RWPE1 (cell line): ENCODE measurements at regions not wholly inside any gene's neighbourhood (a gene's known extent, or its start where the extent isn't known, plus 50 kb on each side); places are given as distances from the start of the nearest gene placed in this dataset.

Experiments used
- CTCF ChIA-PET: fragments of 350-600 bp; sonication (Branson Sonifier 250); formaldehyde crosslinking; extraction: SDS; loops from one replicate; lab custom pipeline; 2021; lab: Yijun Ruan, JAX
- POLR2A ChIA-PET: fragments of 400-600 bp; formaldehyde crosslinking; extraction: SDS; loops from one replicate; lab custom pipeline; 2020; ENCODE audit warnings: antibody characterized with exemption; ENCODE audit not compliant: low non-redundant PET; lab: Yijun Ruan, JAX
- DNase-seq: peaks from one replicate; pipeline ENCODE4 v3.0.0; 2012; ENCODE audit warnings: low spot score
- H3K27ac ChIP-seq: fragments of 450-650 bp; 2 replicates; pipeline ENCODE4 v1.5.1; 2017
- TF ChIP-seq, protein P1 (sequence below): fragments of 450-650 bp; conservative IDR thresholded peaks from 2 replicates; pipeline ENCODE4 v1.5.1; 2017; ENCODE audit warnings: low read depth, mild to moderate bottlenecking

DNA sequence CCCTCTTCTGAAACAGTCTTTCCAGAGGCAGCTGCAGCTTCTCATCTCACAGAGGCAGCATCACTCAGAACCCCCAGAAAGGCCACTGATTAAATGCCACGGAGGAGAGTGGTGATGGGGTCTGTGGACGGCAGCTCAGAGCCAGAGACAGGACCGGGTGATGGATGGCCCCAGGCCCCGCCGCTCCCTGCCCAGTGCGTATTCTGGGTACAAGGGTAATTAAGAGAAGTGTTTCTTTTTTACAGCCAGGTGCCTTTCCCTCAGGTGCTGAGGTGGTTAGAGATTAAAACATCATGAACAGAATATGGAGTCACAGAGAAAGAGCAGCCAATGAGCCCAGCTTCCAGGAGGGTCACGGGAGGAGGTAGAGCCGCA lies 434.5 kb downstream of the PREX1 start:
- TF ChIP-seq, protein P1, sequence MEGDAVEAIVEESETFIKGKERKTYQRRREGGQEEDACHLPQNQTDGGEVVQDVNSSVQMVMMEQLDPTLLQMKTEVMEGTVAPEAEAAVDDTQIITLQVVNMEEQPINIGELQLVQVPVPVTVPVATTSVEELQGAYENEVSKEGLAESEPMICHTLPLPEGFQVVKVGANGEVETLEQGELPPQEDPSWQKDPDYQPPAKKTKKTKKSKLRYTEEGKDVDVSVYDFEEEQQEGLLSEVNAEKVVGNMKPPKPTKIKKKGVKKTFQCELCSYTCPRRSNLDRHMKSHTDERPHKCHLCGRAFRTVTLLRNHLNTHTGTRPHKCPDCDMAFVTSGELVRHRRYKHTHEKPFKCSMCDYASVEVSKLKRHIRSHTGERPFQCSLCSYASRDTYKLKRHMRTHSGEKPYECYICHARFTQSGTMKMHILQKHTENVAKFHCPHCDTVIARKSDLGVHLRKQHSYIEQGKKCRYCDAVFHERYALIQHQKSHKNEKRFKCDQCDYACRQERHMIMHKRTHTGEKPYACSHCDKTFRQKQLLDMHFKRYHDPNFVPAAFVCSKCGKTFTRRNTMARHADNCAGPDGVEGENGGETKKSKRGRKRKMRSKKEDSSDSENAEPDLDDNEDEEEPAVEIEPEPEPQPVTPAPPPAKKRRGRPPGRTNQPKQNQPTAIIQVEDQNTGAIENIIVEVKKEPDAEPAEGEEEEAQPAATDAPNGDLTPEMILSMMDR = no peak
- ChIA-PET POLR2A (no interaction called here), CTCF (interaction anchor here (0.7 kb wide), 1 partner anchor 43 kb away, joined by 3 read pairs; no protein-coding TSS in a partner anchor)
- no peak for DNase-seq
- no peak overlapping the region for H3K27ac ChIP-seq

DNA sequence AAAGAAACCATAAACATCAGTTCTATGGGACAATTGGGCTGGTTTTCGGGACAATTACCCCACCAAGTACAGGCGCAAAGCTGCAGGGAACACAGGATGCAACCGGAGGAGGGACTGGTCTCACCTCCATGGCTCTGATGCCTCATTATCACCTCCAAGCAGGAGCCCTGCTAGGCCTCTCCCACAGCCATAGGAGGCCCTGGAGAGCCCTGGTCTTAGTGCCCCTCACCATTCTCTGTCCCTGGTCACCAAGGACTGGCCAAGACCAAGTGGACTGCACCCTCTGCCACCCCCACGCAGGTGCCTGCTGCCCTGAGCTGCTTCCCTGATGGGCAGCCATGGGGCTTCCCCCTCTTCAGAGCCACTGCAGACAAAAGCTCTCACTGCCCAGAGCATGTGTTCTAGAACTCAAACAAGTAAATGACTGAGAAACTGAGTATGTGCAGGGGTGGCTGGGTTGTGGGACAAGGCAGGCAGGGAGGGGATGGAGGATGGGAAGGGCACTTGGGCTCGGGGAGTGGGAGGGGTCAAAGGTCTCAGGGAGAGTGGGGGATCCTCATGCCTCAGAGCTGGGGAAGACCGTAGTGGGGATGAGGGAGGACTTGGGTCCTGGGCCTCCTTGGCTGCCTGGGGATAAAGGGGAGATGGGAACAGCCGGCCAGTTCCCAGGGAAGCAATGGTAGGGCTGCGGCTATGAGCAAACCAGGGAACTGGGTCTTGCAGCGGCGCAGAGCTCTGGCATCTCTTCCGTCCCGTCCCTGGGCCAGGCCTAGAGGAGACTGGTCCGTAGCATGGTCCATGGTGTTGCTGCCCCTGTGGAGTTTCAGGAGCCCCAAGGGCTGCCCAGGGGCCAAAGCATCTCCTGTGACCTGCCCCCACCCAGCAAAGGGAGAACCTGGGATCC lies 435.1 kb downstream of the PREX1 start:
- TF ChIP-seq, protein P1 = no peak
- DNase-seq = no peak
- H3K27ac ChIP-seq = no peak overlapping the region
- ChIA-PET CTCF (interaction anchor here (0.6 kb wide), 1 partner anchor 18 kb away, joined by 3 read pairs; no protein-coding TSS in a partner anchor), POLR2A (no interaction called here)

DNA sequence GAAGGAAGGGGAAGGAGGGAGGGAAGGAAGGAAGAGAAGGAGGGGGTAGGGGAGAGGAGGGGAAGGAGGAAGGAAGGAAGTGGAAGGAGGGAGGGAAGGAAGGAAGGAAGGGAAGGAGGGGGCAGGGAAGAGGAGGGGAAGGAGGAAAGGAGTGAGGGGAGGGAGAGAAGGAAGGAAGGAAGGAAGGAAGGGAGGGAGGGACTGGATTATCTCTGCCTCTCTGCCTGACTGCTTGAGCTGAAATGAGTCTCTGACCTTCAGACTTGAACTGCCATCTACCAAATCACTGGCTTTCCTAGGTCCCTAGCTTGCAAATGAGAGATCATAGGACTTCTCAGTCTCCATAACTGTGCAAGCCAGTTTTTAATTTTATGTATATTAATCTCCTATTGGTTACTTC lies 436.8 kb downstream of the PREX1 start:
- POLR2A ChIA-PET = no interaction called here
- no peak for DNase-seq
- CTCF ChIA-PET = interaction anchor here (0.6 to 0.7 kb wide), 3 partner anchors 10 to 99 kb away, joined by 3 read pairs; no protein-coding TSS in a partner anchor

DNA sequence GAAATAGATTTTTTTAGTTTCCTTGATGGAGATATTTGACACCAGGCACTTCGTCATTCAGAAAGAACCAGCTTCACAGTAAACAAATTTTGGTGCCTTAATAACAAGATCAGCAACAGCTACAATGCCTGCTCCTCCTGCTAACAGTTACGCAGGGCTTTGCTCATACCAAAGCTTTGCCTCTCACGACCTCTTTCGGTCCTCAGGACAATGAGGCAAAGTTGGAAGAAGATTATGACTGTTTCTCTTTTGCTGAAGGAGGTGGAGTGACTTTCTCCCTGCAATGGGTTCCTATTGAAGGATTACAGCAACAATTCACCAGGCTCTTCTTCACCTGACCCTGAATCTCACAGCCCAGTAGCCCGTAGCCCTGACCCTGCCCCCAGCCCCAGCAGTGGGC lies 440.1 kb downstream of the PREX1 start:
- DNase-seq = no peak
- POLR2A ChIA-PET = no interaction called here
- TF ChIP-seq, protein P1 = no peak
- CTCF ChIA-PET = no interaction called here
- no peak overlapping the region for H3K27ac ChIP-seq

More for the DNA sequence above, 436.8 kb downstream of the PREX1 start:
- no peak overlapping the region for H3K27ac ChIP-seq
- TF ChIP-seq, protein P1 = no peak

DNA sequence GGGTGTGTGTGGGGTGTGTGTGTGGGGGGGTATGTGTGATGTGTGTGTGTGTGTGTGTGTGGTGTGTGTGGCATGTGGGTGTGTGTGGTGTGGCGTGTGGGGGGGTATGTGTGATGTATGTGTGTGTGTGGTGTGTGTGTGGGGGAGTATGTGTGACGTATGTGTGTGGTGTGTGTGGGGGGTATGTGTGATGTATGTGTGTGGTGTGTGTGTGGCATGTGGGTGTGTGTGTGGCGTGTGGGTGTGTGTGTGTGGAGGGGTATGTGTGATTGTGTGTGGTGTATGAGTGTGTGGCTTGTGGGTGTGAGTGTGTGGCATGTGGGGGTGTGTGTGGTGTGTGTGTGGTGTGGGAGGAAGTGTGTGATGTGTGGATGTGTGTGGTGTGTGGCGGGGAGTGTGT lies 442.3 kb downstream of the PREX1 start:
- TF ChIP-seq, protein P1 = no peak
- DNase-seq = no peak
- CTCF ChIA-PET = no interaction called here
- POLR2A ChIA-PET = no interaction called here
- H3K27ac ChIP-seq = no peak overlapping the region

DNA sequence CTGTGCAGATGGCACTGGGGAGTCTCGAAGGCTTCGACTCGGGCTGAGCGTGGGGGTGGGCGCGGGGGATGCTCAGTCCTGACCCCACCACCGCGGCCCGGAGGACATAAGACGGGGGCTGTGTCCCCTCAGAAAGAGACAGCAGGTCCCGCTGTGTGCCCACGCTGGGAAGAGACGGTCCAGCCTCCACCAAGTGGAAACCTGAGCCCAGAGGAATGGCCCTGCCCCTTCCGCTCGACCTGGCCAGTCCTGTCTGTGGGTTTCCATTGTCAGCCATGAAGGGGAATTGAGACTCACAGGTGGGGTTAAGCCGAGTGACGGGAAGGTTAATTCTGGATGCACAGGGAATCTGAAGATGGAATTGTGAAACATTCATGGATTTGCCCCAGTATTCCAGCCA lies 442.7 kb downstream of the PREX1 start:
- TF ChIP-seq, protein P1 = no peak
- ChIA-PET CTCF (no interaction called here), POLR2A (no interaction called here)
- H3K27ac ChIP-seq = no peak overlapping the region
- no peak for DNase-seq
